H9 (cell line): ENCODE measurements at regions not wholly inside any gene's neighbourhood (a gene's known extent, or its start where the extent isn't known, plus 50 kb on each side); places are given as distances from the start of the nearest gene placed in this dataset.

ENCODE experiments used
- DNase-seq: peaks from one replicate; pipeline ENCODE4 v3.0.0-alpha.2; 2017
- H2AFZ ChIP-seq: one replicate; pipeline ENCODE4 v1.6.1; 2013; ENCODE audit warnings: mild to moderate bottlenecking, low read length, control low read depth, moderate library complexity
- H2AK5ac ChIP-seq: 2 replicates; pipeline ENCODE4 v1.6.1; 2013; ENCODE audit warnings: low read length, control low read depth, mixed read lengths; ENCODE audit not compliant: insufficient read length
- H2BK120ac ChIP-seq: one replicate; pipeline ENCODE4 v1.6.1; 2013; ENCODE audit warnings: low read depth, mild to moderate bottlenecking, low read length, control low read depth, inconsistent platforms; ENCODE audit not compliant: poor library complexity, severe bottlenecking
- H2BK12ac ChIP-seq: 2 replicates; pipeline ENCODE4 v1.6.1; 2013; ENCODE audit warnings: low read length, control low read depth, mixed read lengths, low read depth; ENCODE audit not compliant: insufficient read length
- H2BK15ac ChIP-seq: 2 replicates; pipeline ENCODE4 v1.6.1; 2013; ENCODE audit warnings: low read depth, low read length, control low read depth
- H2BK20ac ChIP-seq: one replicate; pipeline ENCODE4 v1.6.1; 2013; ENCODE audit warnings: low read depth, mild to moderate bottlenecking, low read length, control low read depth, inconsistent platforms; ENCODE audit not compliant: poor library complexity, severe bottlenecking
- H2BK5ac ChIP-seq: 2 replicates; pipeline ENCODE4 v1.6.1; 2013; ENCODE audit warnings: low read length, control low read depth, mixed read lengths; ENCODE audit not compliant: insufficient read length
- H3K14ac ChIP-seq: 2 replicates; pipeline ENCODE4 v1.6.1; 2013; ENCODE audit warnings: low read length, control low read depth; ENCODE audit not compliant: insufficient read depth
- H3K18ac ChIP-seq: 2 replicates; pipeline ENCODE4 v1.6.1; 2013; ENCODE audit warnings: low read depth, mild to moderate bottlenecking, mixed read lengths, low read length, control low read depth; ENCODE audit not compliant: insufficient read length
- H3K23ac ChIP-seq: 2 replicates; pipeline ENCODE4 v1.6.1; 2013; ENCODE audit warnings: low read length, control low read depth, mixed read lengths, low read depth; ENCODE audit not compliant: insufficient read length
- H3K23me2 ChIP-seq: 2 replicates; pipeline ENCODE4 v1.6.1; 2013; ENCODE audit warnings: low read depth, mild to moderate bottlenecking, mixed read lengths, low read length, control low read depth; ENCODE audit not compliant: insufficient read length, poor library complexity, severe bottlenecking
- H3K27ac ChIP-seq: 2 replicates; pipeline ENCODE4 v1.5.1; 2013; ENCODE audit warnings: low read length, control low read depth, mixed read lengths, low read depth; ENCODE audit not compliant: insufficient read length
- H3K27me3 ChIP-seq: 2 replicates; pipeline ENCODE4 v1.6.1; 2013; ENCODE audit warnings: low read length, control low read depth, inconsistent platforms; ENCODE audit not compliant: insufficient read depth
- H3K4ac ChIP-seq: 2 replicates; pipeline ENCODE4 v1.6.1; 2013; ENCODE audit warnings: low read depth, mild to moderate bottlenecking, control low read depth, inconsistent platforms, low read length, moderate library complexity
- H3K4me1 ChIP-seq: 2 replicates; pipeline ENCODE4 v1.6.1; 2013; ENCODE audit warnings: low read length, control low read depth, inconsistent platforms; ENCODE audit not compliant: insufficient read depth
- H3K4me2 ChIP-seq: 2 replicates; pipeline ENCODE4 v1.6.1; 2013; ENCODE audit warnings: low read length, control low read depth, mixed read lengths; ENCODE audit not compliant: insufficient read length, insufficient read depth
- H3K56ac ChIP-seq: 2 replicates; pipeline ENCODE4 v1.6.1; 2013; ENCODE audit warnings: low read depth, mild to moderate bottlenecking, mixed read lengths, low read length, control low read depth; ENCODE audit not compliant: insufficient read length
- H3K79me1 ChIP-seq: 2 replicates; pipeline ENCODE4 v1.6.1; 2013; ENCODE audit warnings: low read depth, mild to moderate bottlenecking, moderate library complexity, low read length, control low read depth, inconsistent platforms; ENCODE audit not compliant: insufficient read depth, poor library complexity, severe bottlenecking
- H3K79me2 ChIP-seq: 2 replicates; pipeline ENCODE4 v1.6.1; 2013; ENCODE audit warnings: low read length, control low read depth, inconsistent platforms; ENCODE audit not compliant: insufficient read depth
- H3K9ac ChIP-seq: 2 replicates; pipeline ENCODE4 v1.6.1; 2013; ENCODE audit warnings: low read length, control low read depth, mixed read lengths; ENCODE audit not compliant: insufficient read length; ENCODE audit errors: extremely low read depth
- H3K9me3 ChIP-seq: one replicate; pipeline ENCODE4 v1.6.1; 2013; ENCODE audit warnings: low read depth, low read length, inconsistent platforms; ENCODE audit not compliant: control insufficient read depth
- H3T11ph ChIP-seq: one replicate; pipeline ENCODE4 v1.6.1; 2013; ENCODE audit warnings: mild to moderate bottlenecking, low read length, control low read depth, inconsistent platforms
- H4K20me1 ChIP-seq: one replicate; pipeline ENCODE4 v1.6.1; 2013; ENCODE audit not compliant: control insufficient read depth, insufficient read length, insufficient read depth
- H4K5ac ChIP-seq: 2 replicates; pipeline ENCODE4 v1.6.1; 2013; ENCODE audit warnings: low read depth, mild to moderate bottlenecking, mixed read lengths, low read length, control low read depth; ENCODE audit not compliant: insufficient read length
- H4K8ac ChIP-seq: replicated peaks from 2 replicates; pipeline ENCODE4 v1.6.1; 2013; ENCODE audit warnings: low read length, control low read depth, mixed read lengths, low read depth; ENCODE audit not compliant: insufficient read length
- H4K91ac ChIP-seq: 2 replicates; pipeline ENCODE4 v1.6.1; 2013; ENCODE audit warnings: low read depth, mild to moderate bottlenecking, moderate library complexity, mixed read lengths, low read length, control low read depth; ENCODE audit not compliant: insufficient read length
- H3K27ac Mint-ChIP-seq, 3 experiments: 2 replicates in 2 of 3; 3 replicates in 1 of 3; pipeline ENCODE4 v1.8.0; 2020 to 2021; ENCODE audit warnings: mixed read lengths in 3 of 3, mild to moderate bottlenecking in 1 of 3, moderate library complexity in 1 of 3
- H3K27me3 Mint-ChIP-seq: 2 replicates; pipeline ENCODE4 v1.8.0; 2021; ENCODE audit warnings: low read depth, mild to moderate bottlenecking, moderate library complexity, mixed read lengths
- H3K36me3 Mint-ChIP-seq, 3 experiments: 2 replicates in 2 of 3; 3 replicates in 1 of 3; pipeline ENCODE4 v1.8.0; 2020 to 2021; ENCODE audit warnings: low read depth in 3 of 3, mixed read lengths in 3 of 3; ENCODE audit not compliant: insufficient read depth in 1 of 3
- H3K4me1 Mint-ChIP-seq, 2 experiments: 2 replicates each; pipeline ENCODE4 v1.8.0; 2020; ENCODE audit warnings: mixed read lengths in 2 of 2
- H3K4me3 Mint-ChIP-seq, 2 experiments: 2 replicates in 1 of 2; 3 replicates in 1 of 2; pipeline ENCODE4 v1.8.0; 2020 to 2021; ENCODE audit warnings: mild to moderate bottlenecking in 2 of 2, mixed read lengths in 2 of 2, moderate library complexity in 1 of 2
- H3K9me3 Mint-ChIP-seq, 2 experiments: 2 replicates in 1 of 2; 3 replicates in 1 of 2; pipeline ENCODE4 v1.8.0; 2020; ENCODE audit warnings: mild to moderate bottlenecking in 2 of 2, mixed read lengths in 2 of 2, moderate library complexity in 1 of 2
- CTCF ChIP-seq: fragments of 200-600 bp; sonication (generic); conservative IDR thresholded peaks from 3 replicates; pipeline ENCODE4 v1.8.0; 2021; ENCODE audit warnings: antibody characterized with exemption, mild to moderate bottlenecking
- WGBS: extraction: QIAGEN DNeasy Blood & Tissue Kit; methylation state at CpG from one replicate; pipeline ENCODE4 v1.1.7; 2013; ENCODE audit warnings: missing lambda C conversion rate, low lambda C conversion rate, mixed read lengths; ENCODE audit not compliant: insufficient read length; ENCODE audit errors: extremely low coverage; 5-methylcytosine and 5-hydroxymethylcytosine counted together

- Histone ChIP-seq H3K4ac (no peak overlapping the region), H2BK20ac (no peak overlapping the region), H3K79me2 (no peaks in the 10 kb centered on the region), H3K4me2 (no peak overlapping the region), H3K9ac (no peak overlapping the region), H2BK5ac (no peak overlapping the region), H2BK12ac (no peak overlapping the region), H4K20me1 (no peaks in the 10 kb centered on the region), H3K9me3 (no peaks in the 10 kb centered on the region), H3K18ac (no peak overlapping the region), H3K23me2 (no peaks in the 10 kb centered on the region), H3K27me3 (no peaks in the 10 kb centered on the region), H3T11ph (no peak overlapping the region), H2AFZ (no peak overlapping the region), H2BK15ac (no peak overlapping the region), H3K27ac (no peak overlapping the region), H2BK120ac (no peak overlapping the region), H4K5ac (no peak overlapping the region), H3K79me1 (no peaks in the 10 kb centered on the region), H2AK5ac (no peak overlapping the region), H4K8ac (no peak overlapping the region), H3K23ac (no peak overlapping the region), H3K56ac (no peak overlapping the region), H3K4me1 (no peaks in the 10 kb centered on the region), H3K14ac (no peak overlapping the region), H4K91ac (no peak overlapping the region)
- H3K36me3 Mint-ChIP-seq: peaks cover 0 to 8% (median 0%) of the 10 kb centered on the region in 3 experiments; a peak in 3 of 7 replicates
- H3K4me3 Mint-ChIP-seq: no peak overlapping the region
- TF ChIP-seq CTCF: no peak
- peak overlapping the region in 1 of 3 experiments; percentile 51; a peak in 1 of 7 replicates for H3K27ac Mint-ChIP-seq
- peaks cover 2% of the 10 kb centered on the region; the same call in 1 of the 2 replicates for H3K27me3 Mint-ChIP-seq
- no peak for DNase-seq
- peaks cover 0 to 3% of the 10 kb centered on the region in 2 experiments; a peak in 1 of 4 replicates for H3K4me1 Mint-ChIP-seq
- peaks cover 0 to 7% of the 10 kb centered on the region in 2 experiments; a peak in 3 of 5 replicates for H3K9me3 Mint-ChIP-seq
- WGBS: no CpG with 5 or more reads among the region's 1 CpG
These were observed 87.0 kb downstream of the CFAP44 start for GRCh38 chr3:113354307-113354706.
